ENCODE measurements at regions not wholly inside any gene's neighbourhood (a gene's known extent, or its start where the extent isn't known, plus 50 kb on each side); places are given as distances from the start of the nearest gene placed in this dataset.

DNA sequence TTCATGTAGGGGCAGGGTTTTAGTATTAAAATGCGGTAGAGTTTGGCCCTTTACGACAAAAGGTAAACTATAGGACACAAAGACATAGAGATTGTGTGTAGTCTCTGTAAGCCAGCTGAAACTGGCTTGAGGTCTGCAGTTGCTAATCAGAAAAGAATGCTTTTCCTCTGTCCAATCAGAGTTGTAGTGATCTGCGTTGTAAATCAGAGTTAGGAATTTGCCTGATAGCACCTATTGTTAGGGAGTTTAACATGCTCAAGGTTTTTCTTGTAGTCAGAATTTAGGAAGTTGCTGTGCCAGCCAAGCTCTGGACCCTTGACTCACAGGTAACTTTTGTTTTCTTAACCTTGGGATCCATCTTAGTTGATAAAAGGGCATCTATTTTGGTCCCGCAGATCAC, 61.2 kb upstream of the VTCN1 start:
- H3K4me3 ChIP-seq (ENCODE audit: low read length in 2 of 2): no peak overlapping the region
- POLR2A ChIA-PET (ENCODE audit: partially characterized antibody): no interaction called here
- H3K9me3 Mint-ChIP-seq: peaks cover 0 to 10% (median 4%) of the 10 kb centered on the region in 8 donors
- H3K27me3 Mint-ChIP-seq: peaks cover 4 to 9% of the 10 kb centered on the region in 2 donors
- no peaks in the 10 kb centered on the region for H3K9me3 ChIP-seq (ENCODE audit: control insufficient read depth in 1 of 2, low read length in 2 of 2)
- no peak overlapping the region for H3K4me3 Mint-ChIP-seq
- no peaks in the 10 kb centered on the region for H3K27me3 ChIP-seq (ENCODE audit: insufficient read depth, low read length)
- CTCF ChIA-PET (ENCODE audit: partially characterized antibody): no interaction called here
- H3K27ac ChIP-seq (ENCODE audit: low read depth, low read length): no peak overlapping the region
- no peaks in the 10 kb centered on the region for H3K4me1 ChIP-seq (ENCODE audit: insufficient read depth, low read length)
- H3K4me1 Mint-ChIP-seq: no peaks in the 10 kb centered on the region
- H3K36me3 ChIP-seq (ENCODE audit: insufficient read depth, low read length): no peaks in the 10 kb centered on the region
- no peak overlapping the region for H3K27ac Mint-ChIP-seq
- intact Hi-C loops (cut with micrococcal nuclease): no loop called here
- DNase-seq: no peak
- no peaks in the 10 kb centered on the region for H3K36me3 Mint-ChIP-seq

DNA sequence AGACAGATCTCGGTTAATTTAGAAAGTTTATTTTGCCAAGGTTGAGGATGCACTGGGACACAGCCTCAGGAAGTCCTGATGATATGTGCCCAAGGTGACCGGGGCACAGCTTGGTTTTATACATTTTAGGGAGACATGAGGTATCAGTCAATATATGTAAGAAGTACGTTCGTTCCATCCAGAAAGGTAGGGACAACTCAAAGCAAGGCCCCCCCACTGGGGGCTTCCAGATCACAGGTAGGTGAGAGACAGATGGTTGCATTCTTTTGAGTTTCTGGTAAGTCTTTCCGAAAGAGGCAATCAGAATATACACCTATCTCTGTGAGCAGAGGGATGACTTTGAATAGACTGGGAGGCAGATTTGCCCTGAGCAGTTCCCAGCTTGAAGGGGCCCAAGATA, 60.4 kb upstream of the VTCN1 start:
- H3K4me3 Mint-ChIP-seq: no peak overlapping the region
- H3K36me3 Mint-ChIP-seq: no peaks in the 10 kb centered on the region
- H3K9me3 Mint-ChIP-seq: peaks cover 0 to 10% (median 4%) of the 10 kb centered on the region in 8 donors
- Histone ChIP-seq H3K4me3 (ENCODE audit: low read length in 2 of 2) (no peak overlapping the region), H3K36me3 (ENCODE audit: insufficient read depth, low read length) (no peaks in the 10 kb centered on the region), H3K4me1 (ENCODE audit: insufficient read depth, low read length) (no peaks in the 10 kb centered on the region), H3K9me3 (ENCODE audit: control insufficient read depth in 1 of 2, low read length in 2 of 2) (no peaks in the 10 kb centered on the region), H3K27me3 (ENCODE audit: insufficient read depth, low read length) (no peaks in the 10 kb centered on the region), H3K27ac (ENCODE audit: low read depth, low read length) (no peak overlapping the region)
- H3K27ac Mint-ChIP-seq: no peak overlapping the region
- no peaks in the 10 kb centered on the region for H3K4me1 Mint-ChIP-seq
- DNase-seq: no peak
- ChIA-PET CTCF (ENCODE audit: partially characterized antibody) (no interaction called here), POLR2A (ENCODE audit: partially characterized antibody) (no interaction called here)
- intact Hi-C loops (cut with micrococcal nuclease): no loop called here
- H3K27me3 Mint-ChIP-seq: peaks cover 4 to 9% of the 10 kb centered on the region in 2 donors

DNA sequence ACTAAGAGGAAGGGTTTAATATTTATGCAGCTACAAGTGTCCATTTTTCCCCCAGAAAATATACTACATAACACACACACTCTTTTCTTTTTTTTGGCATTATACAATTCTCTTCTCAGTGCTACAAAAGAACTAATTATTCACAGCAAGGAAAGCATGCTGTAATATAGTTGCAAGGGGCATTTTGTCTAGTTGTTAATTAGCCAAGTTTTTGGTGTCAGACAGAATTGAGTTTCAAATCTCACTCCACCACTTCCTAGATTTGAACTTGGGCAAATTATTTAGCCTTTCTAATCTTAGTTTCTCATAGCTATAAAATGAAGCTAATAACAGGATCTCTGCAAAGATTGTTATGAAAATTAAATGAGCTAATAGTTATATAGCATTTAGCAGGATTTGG, 60.0 kb upstream of the VTCN1 start:
- Histone ChIP-seq H3K4me3 (ENCODE audit: low read length in 2 of 2) (no peak overlapping the region), H3K27ac (ENCODE audit: low read depth, low read length) (no peak overlapping the region), H3K9me3 (ENCODE audit: control insufficient read depth in 1 of 2, low read length in 2 of 2) (no peaks in the 10 kb centered on the region), H3K4me1 (ENCODE audit: insufficient read depth, low read length) (no peaks in the 10 kb centered on the region), H3K36me3 (ENCODE audit: insufficient read depth, low read length) (no peaks in the 10 kb centered on the region), H3K27me3 (ENCODE audit: insufficient read depth, low read length) (no peaks in the 10 kb centered on the region)
- Mint-ChIP-seq H3K4me1 (no peaks in the 10 kb centered on the region), H3K9me3 (peaks cover 0 to 10% (median 4%) of the 10 kb centered on the region in 8 donors), H3K4me3 (no peak overlapping the region), H3K27me3 (peaks cover 7 to 8% of the 10 kb centered on the region in 2 donors), H3K27ac (no peak overlapping the region), H3K36me3 (no peaks in the 10 kb centered on the region)
- ChIA-PET CTCF (ENCODE audit: partially characterized antibody) (no interaction called here), POLR2A (ENCODE audit: partially characterized antibody) (no interaction called here)
- no peak for DNase-seq
- intact Hi-C loops (cut with micrococcal nuclease): no loop called here

DNA sequence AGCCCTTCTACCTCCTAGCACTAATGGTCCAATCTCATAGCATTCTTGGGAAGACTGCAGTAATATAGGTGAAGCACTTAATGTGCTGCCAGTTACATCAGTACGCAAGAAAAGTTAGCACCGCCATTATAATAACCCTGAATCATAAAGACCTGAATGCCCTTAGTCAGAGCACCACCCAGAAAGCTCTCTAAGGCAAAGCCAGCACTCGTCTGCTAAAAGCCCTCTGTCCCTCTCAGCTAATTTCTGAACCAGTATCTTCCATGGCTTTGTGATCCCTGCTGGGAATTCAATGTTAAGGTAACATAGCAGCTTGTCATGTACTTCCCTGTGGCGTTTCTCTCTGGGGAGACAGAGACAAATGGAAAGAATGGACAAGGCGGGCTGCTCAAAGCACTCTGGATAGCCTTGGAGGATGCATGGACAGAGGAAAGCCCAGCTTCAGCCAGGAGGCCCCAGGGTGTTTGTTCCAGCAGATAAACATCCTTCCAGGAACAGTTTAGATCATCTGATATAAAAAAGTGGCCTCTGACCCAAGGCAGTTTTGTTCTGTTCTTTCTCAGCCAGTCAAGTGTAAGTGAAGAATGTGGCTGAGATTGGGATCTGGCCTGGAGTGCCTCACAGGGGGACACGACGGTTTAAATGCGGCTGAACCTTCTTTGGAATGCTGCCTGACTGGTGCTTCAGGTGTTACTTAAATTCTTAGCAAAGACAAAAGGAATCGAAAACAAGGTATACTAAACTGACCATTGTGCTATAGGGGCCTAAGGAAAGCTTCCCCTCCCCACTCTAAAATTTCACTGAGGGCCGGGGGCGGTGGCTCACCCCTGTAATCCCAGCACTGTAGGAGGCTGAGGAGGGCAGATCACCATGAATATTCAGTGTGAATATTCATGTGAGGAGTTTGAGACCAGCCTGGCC, 58.1 kb upstream of the VTCN1 start:
- Mint-ChIP-seq H3K27ac (no peak overlapping the region), H3K9me3 (peaks cover 0 to 10% (median 4%) of the 10 kb centered on the region in 8 donors), H3K27me3 (peaks cover 7% of the 10 kb centered on the region in 2 donors), H3K4me3 (no peak overlapping the region), H3K36me3 (no peaks in the 10 kb centered on the region), H3K4me1 (no peaks in the 10 kb centered on the region)
- H3K27me3 ChIP-seq (ENCODE audit: insufficient read depth, low read length): no peaks in the 10 kb centered on the region
- no peak overlapping the region for H3K4me3 ChIP-seq (ENCODE audit: low read length in 2 of 2)
- intact Hi-C loops (cut with micrococcal nuclease): no loop called here
- ChIA-PET POLR2A (ENCODE audit: partially characterized antibody) (no interaction called here), CTCF (ENCODE audit: partially characterized antibody) (no interaction called here)
- no peak for DNase-seq
- no peaks in the 10 kb centered on the region for H3K4me1 ChIP-seq (ENCODE audit: insufficient read depth, low read length)
- H3K27ac ChIP-seq (ENCODE audit: low read depth, low read length): no peak overlapping the region
- H3K36me3 ChIP-seq (ENCODE audit: insufficient read depth, low read length): no peaks in the 10 kb centered on the region
- no peaks in the 10 kb centered on the region for H3K9me3 ChIP-seq (ENCODE audit: control insufficient read depth in 1 of 2, low read length in 2 of 2)

DNA sequence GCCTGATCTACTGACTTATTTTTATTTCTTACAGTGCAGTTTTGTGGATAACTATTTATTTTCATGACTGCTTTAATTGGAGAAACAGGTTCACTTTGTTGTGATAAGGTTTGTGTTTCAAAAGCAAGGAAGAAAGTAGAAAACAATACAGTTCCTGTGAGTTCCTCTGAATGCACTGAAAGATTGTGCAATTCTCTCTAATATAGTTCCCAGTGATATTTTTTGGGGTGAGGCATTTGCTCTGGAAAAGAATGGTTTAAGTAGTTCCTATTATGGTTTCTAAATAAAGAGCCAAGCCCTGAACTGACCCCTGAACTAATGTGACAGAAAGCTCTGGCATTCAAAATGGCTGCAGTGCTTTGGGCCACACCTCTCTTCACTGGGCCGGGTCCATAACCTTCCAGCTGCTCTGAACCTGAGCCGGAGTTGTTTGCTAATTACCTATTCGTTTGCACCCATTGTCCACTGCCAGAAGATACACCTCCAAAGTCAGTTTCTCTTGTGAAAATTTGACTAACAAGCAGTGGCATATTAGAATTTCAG, 56.6 kb upstream of the VTCN1 start:
- Histone ChIP-seq H3K9me3 (ENCODE audit: control insufficient read depth in 1 of 2, low read length in 2 of 2) (no peaks in the 10 kb centered on the region), H3K27me3 (ENCODE audit: insufficient read depth, low read length) (no peaks in the 10 kb centered on the region), H3K27ac (ENCODE audit: low read depth, low read length) (no peak overlapping the region), H3K4me1 (ENCODE audit: insufficient read depth, low read length) (no peaks in the 10 kb centered on the region), H3K4me3 (ENCODE audit: low read length in 2 of 2) (no peak overlapping the region), H3K36me3 (ENCODE audit: insufficient read depth, low read length) (no peaks in the 10 kb centered on the region)
- Mint-ChIP-seq H3K9me3 (peaks cover 0 to 3% (median 0%) of the 10 kb centered on the region in 8 donors), H3K4me3 (no peak overlapping the region), H3K4me1 (no peaks in the 10 kb centered on the region), H3K27ac (no peak overlapping the region), H3K36me3 (no peaks in the 10 kb centered on the region), H3K27me3 (peaks cover 7 to 8% of the 10 kb centered on the region in 2 donors)
- no peak for DNase-seq
- ChIA-PET POLR2A (ENCODE audit: partially characterized antibody) (no interaction called here), CTCF (ENCODE audit: partially characterized antibody) (no interaction called here)
- intact Hi-C loops (cut with micrococcal nuclease): no loop called here

- no peaks in the 10 kb centered on the region for H3K4me1 Mint-ChIP-seq
- no peaks in the 10 kb centered on the region for H3K36me3 Mint-ChIP-seq
- Histone ChIP-seq H3K4me3 (ENCODE audit: low read length in 2 of 2) (no peak overlapping the region), H3K9me3 (ENCODE audit: control insufficient read depth in 1 of 2, low read length in 2 of 2) (no peaks in the 10 kb centered on the region), H3K36me3 (ENCODE audit: insufficient read depth, low read length) (no peaks in the 10 kb centered on the region), H3K27ac (ENCODE audit: low read depth, low read length) (no peak overlapping the region), H3K4me1 (ENCODE audit: insufficient read depth, low read length) (no peaks in the 10 kb centered on the region), H3K27me3 (ENCODE audit: insufficient read depth, low read length) (no peaks in the 10 kb centered on the region)
- H3K27me3 Mint-ChIP-seq: peaks cover 5 to 6% of the 10 kb centered on the region in 2 donors
- ChIA-PET POLR2A (ENCODE audit: partially characterized antibody) (no interaction called here), CTCF (ENCODE audit: partially characterized antibody) (interaction anchor here (1.3 kb wide), 1 partner anchor 21 kb away, joined by 3 read pairs; no protein-coding TSS in a partner anchor)
- DNase-seq: no peak
- intact Hi-C loops (cut with micrococcal nuclease): no loop called here
- peaks cover 0 to 12% (median 6%) of the 10 kb centered on the region in 8 donors for H3K9me3 Mint-ChIP-seq
- H3K27ac Mint-ChIP-seq: no peak overlapping the region
- no peak overlapping the region for H3K4me3 Mint-ChIP-seq
Measured at GRCh38 chr1:117262976-117263375, 52.2 kb upstream of the VTCN1 start.

GRCh38 chr1:117261424-117261785, 50.7 kb upstream of the VTCN1 start:
- Mint-ChIP-seq H3K4me1 (no peaks in the 10 kb centered on the region), H3K27ac (no peak overlapping the region), H3K36me3 (no peaks in the 10 kb centered on the region), H3K9me3 (peaks cover 1 to 15% (median 8%) of the 10 kb centered on the region in 8 donors), H3K27me3 (peaks cover 6 to 7% of the 10 kb centered on the region in 2 donors), H3K4me3 (no peak overlapping the region)
- DNase-seq: no peak
- ChIA-PET POLR2A (ENCODE audit: partially characterized antibody) (no interaction called here), CTCF (ENCODE audit: partially characterized antibody) (no interaction called here)
- no peaks in the 10 kb centered on the region for H3K4me1 ChIP-seq (ENCODE audit: insufficient read depth, low read length)
- H3K27ac ChIP-seq (ENCODE audit: low read depth, low read length): no peak overlapping the region
- H3K36me3 ChIP-seq (ENCODE audit: insufficient read depth, low read length): no peaks in the 10 kb centered on the region
- no peaks in the 10 kb centered on the region for H3K27me3 ChIP-seq (ENCODE audit: insufficient read depth, low read length)
- no peak overlapping the region for H3K4me3 ChIP-seq (ENCODE audit: low read length in 2 of 2)
- no peaks in the 10 kb centered on the region for H3K9me3 ChIP-seq (ENCODE audit: control insufficient read depth in 1 of 2, low read length in 2 of 2)
- intact Hi-C loops (cut with micrococcal nuclease): no loop called here
